ENCODE measurements at regions not wholly inside any gene's neighbourhood (a gene's known extent, or its start where the extent isn't known, plus 50 kb on each side); places are given as distances from the start of the nearest gene placed in this dataset.

GRCh38 chr14:34038358-34039057 is 87.6 kb upstream of the EGLN3 start (continued):
- TF ChIP-seq ZBTB40 (IDR thresholded peaks at IDR 0.05) (no peak), ZBTB40 (CRISPR knock-in tag; IDR thresholded peaks at IDR 0.05) (no peak), ZNF782 (CRISPR knock-in tag; IDR thresholded peaks at IDR 0.05; ENCODE audit: borderline replicate concordance) (no peak), RARG (CRISPR knock-in tag; IDR thresholded peaks at IDR 0.05; ENCODE audit: low read depth) (no peak), HNRNPUL1 (IDR thresholded peaks at IDR 0.05; ENCODE audit: low read depth, low read length) (no peak), TRIM22 (IDR thresholded peaks at IDR 0.05) (no peak), MED8 (CRISPR knock-in tag; IDR thresholded peaks at IDR 0.05; ENCODE audit: insufficient replicate concordance) (peak; percentile 8), ZNF143 (CRISPR knock-in tag; IDR thresholded peaks at IDR 0.05) (no peak), SIN3A (IDR thresholded peaks at IDR 0.05; ENCODE audit: borderline replicate concordance, low read depth, low read length) (no peak), NRL (CRISPR knock-in tag; IDR thresholded peaks at IDR 0.05; ENCODE audit: borderline replicate concordance) (no peak), DDIT3 (CRISPR knock-in tag; IDR thresholded peaks at IDR 0.05) (no peak), KAT7 (CRISPR knock-in tag; IDR thresholded peaks at IDR 0.05; ENCODE audit: borderline replicate concordance) (no peak), ZBTB8A (CRISPR knock-in tag; IDR thresholded peaks at IDR 0.05; ENCODE audit: borderline replicate concordance, low read depth) (no peak), ZNF343 (CRISPR knock-in tag; IDR thresholded peaks at IDR 0.05) (no peak), NFKBIZ (CRISPR knock-in tag; IDR thresholded peaks at IDR 0.05) (no peak; the same call in 1 of the 2 replicates), RFX1 (IDR thresholded peaks at IDR 0.05) (no peak), HMG20A (CRISPR knock-in tag; IDR thresholded peaks at IDR 0.05; ENCODE audit: borderline replicate concordance) (peak; percentile 29; the same call in 1 of the 2 replicates), FOXO4 (CRISPR knock-in tag; conservative IDR thresholded peaks at IDR 0.05) (no peak), CBX1 (IDR thresholded peaks at IDR 0.05; ENCODE audit: low read depth) (peak; percentile 32)

Measured in HepG2 (cell line).